ENCODE measurements at regions not wholly inside any gene's neighbourhood (a gene's known extent, or its start where the extent isn't known, plus 50 kb on each side); places are given as distances from the start of the nearest gene placed in this dataset.

DNA sequence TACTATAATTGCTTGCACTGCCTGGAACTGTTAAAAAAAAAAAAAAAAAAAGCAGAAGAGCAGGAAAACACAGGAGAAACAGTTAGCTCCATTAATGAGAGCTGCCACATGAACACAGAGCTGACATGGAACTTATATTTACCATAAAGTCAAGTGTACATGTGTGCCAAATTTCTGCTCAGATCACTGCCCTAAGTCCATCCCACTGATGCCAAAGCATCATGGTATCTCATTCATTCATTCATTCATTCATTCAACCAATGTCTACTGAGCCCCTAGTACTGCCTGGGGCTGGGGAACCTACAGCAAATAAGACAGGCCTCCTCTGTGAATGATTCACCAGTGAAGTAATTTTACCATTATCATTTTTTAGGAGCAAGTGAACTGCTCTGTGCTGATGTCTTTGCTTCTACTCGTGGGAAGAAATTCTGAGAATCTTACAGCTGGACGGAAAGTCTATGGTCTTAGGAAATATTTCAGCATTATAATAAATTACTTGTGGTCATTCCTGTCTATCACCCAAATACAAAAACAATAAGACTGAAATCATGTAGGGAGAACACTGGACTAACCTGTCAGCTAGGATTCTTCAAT lies 58.8 kb upstream of the ABLIM1 start:
- TF ChIP-seq, protein P1, sequence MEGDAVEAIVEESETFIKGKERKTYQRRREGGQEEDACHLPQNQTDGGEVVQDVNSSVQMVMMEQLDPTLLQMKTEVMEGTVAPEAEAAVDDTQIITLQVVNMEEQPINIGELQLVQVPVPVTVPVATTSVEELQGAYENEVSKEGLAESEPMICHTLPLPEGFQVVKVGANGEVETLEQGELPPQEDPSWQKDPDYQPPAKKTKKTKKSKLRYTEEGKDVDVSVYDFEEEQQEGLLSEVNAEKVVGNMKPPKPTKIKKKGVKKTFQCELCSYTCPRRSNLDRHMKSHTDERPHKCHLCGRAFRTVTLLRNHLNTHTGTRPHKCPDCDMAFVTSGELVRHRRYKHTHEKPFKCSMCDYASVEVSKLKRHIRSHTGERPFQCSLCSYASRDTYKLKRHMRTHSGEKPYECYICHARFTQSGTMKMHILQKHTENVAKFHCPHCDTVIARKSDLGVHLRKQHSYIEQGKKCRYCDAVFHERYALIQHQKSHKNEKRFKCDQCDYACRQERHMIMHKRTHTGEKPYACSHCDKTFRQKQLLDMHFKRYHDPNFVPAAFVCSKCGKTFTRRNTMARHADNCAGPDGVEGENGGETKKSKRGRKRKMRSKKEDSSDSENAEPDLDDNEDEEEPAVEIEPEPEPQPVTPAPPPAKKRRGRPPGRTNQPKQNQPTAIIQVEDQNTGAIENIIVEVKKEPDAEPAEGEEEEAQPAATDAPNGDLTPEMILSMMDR (conservative IDR thresholded peaks at IDR 0.05; ENCODE audit: low read depth, low read length): no peak
- TF ChIP-seq EZH2 (IDR thresholded peaks at IDR 0.05; ENCODE audit: borderline replicate concordance, low read depth, low read length, poor library complexity, severe bottlenecking): no peak

Measured in A673 (cell line).